Body of pancreas (tissue), 4 donors: ENCODE measurements at regions not wholly inside any gene's neighbourhood (a gene's known extent, or its start where the extent isn't known, plus 50 kb on each side); places are given as distances from the start of the nearest gene placed in this dataset.

Experiments
- ATAC-seq: fragments of 150-250 bp; one replicate; pipeline ENCODE4 v1.9.1; 2016
- DNase-seq, 4 donors: peaks; one replicate each; pipeline ENCODE4 v3.0.0-alpha.2; 2019
- H3K27ac ChIP-seq, 4 donors: fragments of 200-600 bp; sonication (generic); 1 replicate in 3 of 4; 2 replicates in 1 of 4; pipeline versions ENCODE4 v1.5.1 to v1.6.1; 2016 to 2019; ENCODE audit warnings: mild to moderate bottlenecking in 1 of 4, mixed read lengths in 1 of 4, moderate library complexity in 1 of 4
- H3K27me3 ChIP-seq, 2 donors: fragments of 200-600 bp; sonication (generic); one replicate each; pipeline ENCODE4 v1.6.0; 2016; ENCODE audit warnings: mild to moderate bottlenecking in 1 of 2
- H3K36me3 ChIP-seq, 2 donors: fragments of 200-600 bp; sonication (generic); replicated peaks in 1 of 2; 2 replicates each; pipeline ENCODE4 v1.5.1; 2016; ENCODE audit warnings: low read depth in 2 of 2; ENCODE audit not compliant: insufficient read depth in 1 of 2
- H3K4me1 ChIP-seq: fragments of 200-600 bp; sonication (generic); one replicate; pipeline ENCODE4 v1.6.0; 2016
- H3K4me3 ChIP-seq, 2 donors: fragments of 200-600 bp; sonication (generic); 1 replicate in 1 of 2; 2 replicates in 1 of 2; pipeline ENCODE4 v1.5.1; 2016 to 2019
- H3K9me3 ChIP-seq, 3 donors: fragments of 200-600 bp; sonication (generic); 1 replicate in 2 of 3; 2 replicates in 1 of 3; pipeline ENCODE4 v1.5.1; 2016
- POLR2A ChIP-seq, 3 donors: fragments of 450-650 bp; IDR thresholded peaks; one replicate each; pipeline ENCODE4 v1.6.1; 2016; ENCODE audit warnings: antibody characterized with exemption in 3 of 3, mild to moderate bottlenecking in 2 of 3
- WGBS, 2 donors: methylation state at CpG; one replicate each; pipeline ENCODE4 v1.1.5; 2017; 5-methylcytosine and 5-hydroxymethylcytosine counted together
- intact Hi-C: fragments of 100-400 bp; cut with DNase I; formaldehyde crosslinking; loops from one replicate; pipeline ENCODE4 v1.15.1; 2023
- TF ChIP-seq, protein P1 (sequence below), 7 experiments: fragments of 450-650 bp in 4 of 7; fragments of 200-600 bp in 3 of 7; sonication (generic) in 3 of 7; IDR thresholded peaks; one replicate each; pipeline ENCODE4 v1.5.1; 2016 to 2019; ENCODE audit warnings: antibody characterized with exemption in 7 of 7

GRCh38 chr5:93674866-93675459, 66.4 kb downstream of the POU5F2 start:
- 23 to 35% methylated on average over 1 of the region's 1 CpG for WGBS, 2 donors
- no peaks in the 10 kb centered on the region for H3K9me3 ChIP-seq
- peaks cover 46% of the 10 kb centered on the region for H3K4me1 ChIP-seq
- no peaks in the 10 kb centered on the region for H3K36me3 ChIP-seq
- DNase-seq (no peak), ATAC-seq (peak; percentile 12)
- H3K27me3 ChIP-seq, result no peaks in the 10 kb centered on the region
- intact Hi-C loops, result no loop called here
- no peak overlapping the region for H3K4me3 ChIP-seq
- no peak for TF ChIP-seq POLR2A (IDR thresholded peaks at IDR 0.05)
- TF ChIP-seq, protein P1, sequence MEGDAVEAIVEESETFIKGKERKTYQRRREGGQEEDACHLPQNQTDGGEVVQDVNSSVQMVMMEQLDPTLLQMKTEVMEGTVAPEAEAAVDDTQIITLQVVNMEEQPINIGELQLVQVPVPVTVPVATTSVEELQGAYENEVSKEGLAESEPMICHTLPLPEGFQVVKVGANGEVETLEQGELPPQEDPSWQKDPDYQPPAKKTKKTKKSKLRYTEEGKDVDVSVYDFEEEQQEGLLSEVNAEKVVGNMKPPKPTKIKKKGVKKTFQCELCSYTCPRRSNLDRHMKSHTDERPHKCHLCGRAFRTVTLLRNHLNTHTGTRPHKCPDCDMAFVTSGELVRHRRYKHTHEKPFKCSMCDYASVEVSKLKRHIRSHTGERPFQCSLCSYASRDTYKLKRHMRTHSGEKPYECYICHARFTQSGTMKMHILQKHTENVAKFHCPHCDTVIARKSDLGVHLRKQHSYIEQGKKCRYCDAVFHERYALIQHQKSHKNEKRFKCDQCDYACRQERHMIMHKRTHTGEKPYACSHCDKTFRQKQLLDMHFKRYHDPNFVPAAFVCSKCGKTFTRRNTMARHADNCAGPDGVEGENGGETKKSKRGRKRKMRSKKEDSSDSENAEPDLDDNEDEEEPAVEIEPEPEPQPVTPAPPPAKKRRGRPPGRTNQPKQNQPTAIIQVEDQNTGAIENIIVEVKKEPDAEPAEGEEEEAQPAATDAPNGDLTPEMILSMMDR (IDR thresholded peaks at IDR 0.05), result no peak
- H3K27ac ChIP-seq, result no peak overlapping the region

- TF ChIP-seq, protein P1 (IDR thresholded peaks at IDR 0.05), result no peak
- no peak for TF ChIP-seq POLR2A (IDR thresholded peaks at IDR 0.05)
- Histone ChIP-seq H3K4me3 (no peak overlapping the region), H3K27me3 (no peaks in the 10 kb centered on the region), H3K27ac (no peak overlapping the region), H3K9me3 (no peaks in the 10 kb centered on the region), H3K4me1 (peaks cover 46% of the 10 kb centered on the region), H3K36me3 (no peaks in the 10 kb centered on the region)
- peak; percentile 48 for ATAC-seq
- DNase-seq, result peak in 2 of 4 donors; percentile 9 to 10
- WGBS, 2 donors, result 10 to 24% methylated on average over 5 of the region's 5 CpGs
- intact Hi-C loops, result no loop called here
Measured at GRCh38 chr5:93674138-93674537, 67.3 kb downstream of the POU5F2 start.

GRCh38 chr5:93673316-93673954, 68.0 kb downstream of the POU5F2 start:
- WGBS, 2 donors, result 37 to 38% methylated on average over 4 of the region's 4 CpGs
- Histone ChIP-seq H3K36me3 (no peaks in the 10 kb centered on the region), H3K9me3 (no peaks in the 10 kb centered on the region), H3K4me1 (peaks cover 46% of the 10 kb centered on the region), H3K27ac (no peak overlapping the region), H3K27me3 (no peaks in the 10 kb centered on the region), H3K4me3 (no peak overlapping the region)
- intact Hi-C loops, result no loop called here
- TF ChIP-seq POLR2A (IDR thresholded peaks at IDR 0.05), result no peak
- TF ChIP-seq, protein P1 (IDR thresholded peaks at IDR 0.05), result no peak
- ATAC-seq (no peak), DNase-seq (no peak)

DNA sequence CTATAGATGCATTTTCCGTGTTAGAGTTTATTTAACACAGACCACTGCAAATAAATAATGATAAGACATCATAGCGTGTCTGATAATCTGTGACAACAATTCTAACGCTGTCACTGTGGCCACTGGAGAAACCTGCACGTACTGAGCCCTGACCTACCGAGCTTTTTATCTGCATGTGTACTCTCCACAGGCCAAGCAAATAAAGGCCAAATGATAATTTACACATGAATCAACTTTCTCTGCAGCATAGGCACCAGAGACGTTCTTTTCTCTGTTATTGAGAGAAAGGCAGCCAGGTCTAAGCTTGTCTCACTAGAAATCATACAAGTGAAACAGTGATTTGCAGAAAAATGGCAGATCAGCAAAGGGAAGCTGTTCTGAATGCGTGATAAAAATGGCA, 75.8 kb downstream of the POU5F2 start:
- H3K27me3 ChIP-seq, result no peaks in the 10 kb centered on the region
- DNase-seq (no peak), ATAC-seq (no peak)
- no peaks in the 10 kb centered on the region for H3K9me3 ChIP-seq
- H3K4me3 ChIP-seq, result no peak overlapping the region
- H3K4me1 ChIP-seq, result no peaks in the 10 kb centered on the region
- H3K27ac ChIP-seq, result no peak overlapping the region
- TF ChIP-seq, protein P1 (IDR thresholded peaks at IDR 0.05), result no peak
- no peak for TF ChIP-seq POLR2A (IDR thresholded peaks at IDR 0.05)
- 47 to 50% methylated on average over 7 of the region's 7 CpGs for WGBS, 2 donors
- intact Hi-C loops, result no loop called here
- no peaks in the 10 kb centered on the region for H3K36me3 ChIP-seq

DNA sequence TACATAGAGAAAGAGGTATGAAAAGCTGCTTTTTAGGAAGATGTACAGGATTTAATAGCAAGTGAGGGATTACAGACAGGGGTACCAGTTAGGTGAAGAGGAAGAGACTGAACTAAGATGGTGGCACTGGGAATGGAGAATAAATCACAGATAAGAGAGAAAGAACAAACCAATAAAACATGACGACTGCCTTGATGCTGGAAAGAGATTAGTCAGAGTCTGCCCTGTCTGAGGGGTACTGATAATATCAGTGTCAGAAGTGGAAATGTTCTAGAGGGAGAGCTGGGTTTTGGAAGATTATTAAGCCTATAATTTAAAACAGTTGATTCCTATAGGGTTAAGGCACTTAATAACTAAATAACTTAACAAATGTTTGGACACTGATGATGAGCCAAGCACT, 77.7 kb downstream of the NR2F1 start:
- no peak for TF ChIP-seq POLR2A (IDR thresholded peaks at IDR 0.05)
- TF ChIP-seq, protein P1 (IDR thresholded peaks at IDR 0.05), result no peak
- DNase-seq, result no peak
- no peaks in the 10 kb centered on the region for H3K9me3 ChIP-seq
- H3K36me3 ChIP-seq, result no peaks in the 10 kb centered on the region
- intact Hi-C loops, result no loop called here
- H3K27me3 ChIP-seq, result no peaks in the 10 kb centered on the region
- no peaks in the 10 kb centered on the region for H3K4me1 ChIP-seq
- H3K27ac ChIP-seq, result no peak overlapping the region
- ATAC-seq, result no peak
- 69 to 71% methylated on average over 1 of the region's 1 CpG for WGBS, 2 donors
- no peak overlapping the region for H3K4me3 ChIP-seq
